ENCODE measurements at regions not wholly inside any gene's neighbourhood (a gene's known extent, or its start where the extent isn't known, plus 50 kb on each side); places are given as distances from the start of the nearest gene placed in this dataset.

DNA sequence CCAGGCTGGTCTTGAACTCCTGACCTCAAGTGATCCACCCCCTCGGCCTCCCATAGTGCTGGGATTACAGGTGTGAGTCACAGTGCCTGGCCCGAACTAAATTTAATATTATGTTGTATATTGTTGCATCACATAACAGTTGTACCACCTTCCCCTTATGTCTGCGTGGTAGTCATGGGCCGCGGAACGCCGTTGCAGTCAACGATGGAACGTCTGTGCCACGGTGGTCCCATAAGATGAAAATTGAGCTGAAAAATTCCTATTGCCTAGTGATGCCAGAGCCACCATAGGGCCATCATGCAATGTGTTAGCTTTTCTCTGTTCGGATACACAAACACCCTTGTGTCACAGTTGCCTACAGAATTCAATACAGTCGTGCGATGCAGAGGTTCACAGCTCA, 236.1 kb downstream of the TEX29 start:
- TF ChIP-seq CTCF (IDR thresholded peaks at IDR 0.05) (no peak), POLR2A (IDR thresholded peaks at IDR 0.05) (no peak)
